ENCODE measurements at regions not wholly inside any gene's neighbourhood (a gene's known extent, or its start where the extent isn't known, plus 50 kb on each side); places are given as distances from the start of the nearest gene placed in this dataset.

DNA sequence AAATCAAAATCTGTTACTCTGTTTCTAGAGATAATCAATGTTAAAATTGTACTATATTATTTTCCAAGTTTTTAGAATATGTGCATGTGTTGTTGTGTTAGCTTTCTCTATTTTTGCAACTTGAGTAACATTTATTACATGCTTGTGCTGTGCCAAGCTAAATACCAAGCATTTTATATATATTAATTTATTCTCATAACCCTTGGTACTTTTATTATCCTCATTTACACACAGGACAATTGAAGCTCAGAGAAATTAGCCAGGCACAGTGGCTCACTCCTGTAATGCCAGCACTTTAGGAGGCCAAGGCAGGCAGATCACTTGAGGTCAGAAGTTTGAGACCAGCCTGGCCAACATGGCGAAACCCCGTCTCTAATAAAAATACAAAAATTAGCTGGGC is 254.0 kb upstream of the DMRT1 start (continued):
- TF ChIP-seq, protein P1, sequence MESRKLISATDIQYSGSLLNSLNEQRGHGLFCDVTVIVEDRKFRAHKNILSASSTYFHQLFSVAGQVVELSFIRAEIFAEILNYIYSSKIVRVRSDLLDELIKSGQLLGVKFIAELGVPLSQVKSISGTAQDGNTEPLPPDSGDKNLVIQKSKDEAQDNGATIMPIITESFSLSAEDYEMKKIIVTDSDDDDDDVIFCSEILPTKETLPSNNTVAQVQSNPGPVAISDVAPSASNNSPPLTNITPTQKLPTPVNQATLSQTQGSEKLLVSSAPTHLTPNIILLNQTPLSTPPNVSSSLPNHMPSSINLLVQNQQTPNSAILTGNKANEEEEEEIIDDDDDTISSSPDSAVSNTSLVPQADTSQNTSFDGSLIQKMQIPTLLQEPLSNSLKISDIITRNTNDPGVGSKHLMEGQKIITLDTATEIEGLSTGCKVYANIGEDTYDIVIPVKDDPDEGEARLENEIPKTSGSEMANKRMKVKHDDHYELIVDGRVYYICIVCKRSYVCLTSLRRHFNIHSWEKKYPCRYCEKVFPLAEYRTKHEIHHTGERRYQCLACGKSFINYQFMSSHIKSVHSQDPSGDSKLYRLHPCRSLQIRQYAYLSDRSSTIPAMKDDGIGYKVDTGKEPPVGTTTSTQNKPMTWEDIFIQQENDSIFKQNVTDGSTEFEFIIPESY (IDR thresholded peaks at IDR 0.05): no peak
- TF ChIP-seq NR2F2 (IDR thresholded peaks at IDR 0.05): no peak

DNA sequence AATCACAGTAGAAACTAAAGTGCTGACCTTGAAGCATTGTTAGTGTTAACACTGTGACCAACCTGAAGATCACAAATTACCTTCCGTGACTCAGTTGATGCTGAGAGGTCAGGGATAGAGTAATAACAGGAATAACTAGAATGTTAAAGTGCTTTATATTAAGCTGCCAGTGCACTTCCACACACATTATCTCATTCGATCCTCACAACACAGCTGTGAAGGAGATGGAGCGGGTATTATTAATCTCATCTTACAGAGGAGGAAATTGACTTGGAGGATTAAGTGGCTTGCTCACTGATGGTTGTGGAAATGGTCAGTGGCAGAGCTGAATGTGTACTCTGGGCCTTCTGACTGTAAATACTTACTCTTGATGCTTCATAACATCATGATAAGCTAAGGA is 252.5 kb upstream of the DMRT1 start:
- whole genome bisulfite sequencing: 77% methylated on average over 3 of the region's 3 CpGs

More for the DNA sequence above, 252.5 kb upstream of the DMRT1 start:
- Histone ChIP-seq H3K27ac (ENCODE audit: low read depth in 1 of 2, low read length in 2 of 2) (no peak overlapping the region), H3K36me3 (ENCODE audit: control insufficient read depth in 4 of 4, insufficient read depth in 3 of 4, low read depth in 1 of 4, low read length in 3 of 4) (no peaks in the 10 kb centered on the region), H3K27me3 (ENCODE audit: control insufficient read depth in 4 of 4, insufficient read depth in 4 of 4, low read length in 3 of 4) (peaks cover 0 to 8% (median 0%) of the 10 kb centered on the region in 4 donors), H3K9me3 (ENCODE audit: control insufficient read depth in 4 of 4, low read length in 3 of 4) (no peaks in the 10 kb centered on the region), H3K4me1 (ENCODE audit: control insufficient read depth in 4 of 4, insufficient read depth in 4 of 4, low read length in 3 of 4) (no peaks in the 10 kb centered on the region), H3K4me3 (ENCODE audit: low read depth in 1 of 3, low read length in 3 of 3) (no peak overlapping the region), H3K9ac (ENCODE audit: low read depth in 1 of 2, low read length in 2 of 2) (no peak overlapping the region)
- no peak for DNase-seq (ENCODE audit: low spot score)
- TF ChIP-seq FOXA1 (IDR thresholded peaks at IDR 0.05) (no peak), GABPA (IDR thresholded peaks at IDR 0.05 in 1 of 2, conservative IDR thresholded peaks at IDR 0.05 in 1 of 2) (no peak), TAF1 (conservative IDR thresholded peaks at IDR 0.05) (no peak), FOXA2 (IDR thresholded peaks at IDR 0.05) (no peak), YY1 (IDR thresholded peaks at IDR 0.05) (no peak), EGR1 (IDR thresholded peaks at IDR 0.05; ENCODE audit: low read depth in 2 of 2) (no peak), HNF4A (conservative IDR thresholded peaks at IDR 0.05) (no peak), RXRA (IDR thresholded peaks at IDR 0.05) (no peak), HNF4G (IDR thresholded peaks at IDR 0.05) (no peak), JUND (IDR thresholded peaks at IDR 0.05) (no peak), SP1 (IDR thresholded peaks at IDR 0.05) (no peak), RAD21 (IDR thresholded peaks at IDR 0.05) (no peak), NR2F2 (IDR thresholded peaks at IDR 0.05) (no peak)
- TF ChIP-seq, protein P2, sequence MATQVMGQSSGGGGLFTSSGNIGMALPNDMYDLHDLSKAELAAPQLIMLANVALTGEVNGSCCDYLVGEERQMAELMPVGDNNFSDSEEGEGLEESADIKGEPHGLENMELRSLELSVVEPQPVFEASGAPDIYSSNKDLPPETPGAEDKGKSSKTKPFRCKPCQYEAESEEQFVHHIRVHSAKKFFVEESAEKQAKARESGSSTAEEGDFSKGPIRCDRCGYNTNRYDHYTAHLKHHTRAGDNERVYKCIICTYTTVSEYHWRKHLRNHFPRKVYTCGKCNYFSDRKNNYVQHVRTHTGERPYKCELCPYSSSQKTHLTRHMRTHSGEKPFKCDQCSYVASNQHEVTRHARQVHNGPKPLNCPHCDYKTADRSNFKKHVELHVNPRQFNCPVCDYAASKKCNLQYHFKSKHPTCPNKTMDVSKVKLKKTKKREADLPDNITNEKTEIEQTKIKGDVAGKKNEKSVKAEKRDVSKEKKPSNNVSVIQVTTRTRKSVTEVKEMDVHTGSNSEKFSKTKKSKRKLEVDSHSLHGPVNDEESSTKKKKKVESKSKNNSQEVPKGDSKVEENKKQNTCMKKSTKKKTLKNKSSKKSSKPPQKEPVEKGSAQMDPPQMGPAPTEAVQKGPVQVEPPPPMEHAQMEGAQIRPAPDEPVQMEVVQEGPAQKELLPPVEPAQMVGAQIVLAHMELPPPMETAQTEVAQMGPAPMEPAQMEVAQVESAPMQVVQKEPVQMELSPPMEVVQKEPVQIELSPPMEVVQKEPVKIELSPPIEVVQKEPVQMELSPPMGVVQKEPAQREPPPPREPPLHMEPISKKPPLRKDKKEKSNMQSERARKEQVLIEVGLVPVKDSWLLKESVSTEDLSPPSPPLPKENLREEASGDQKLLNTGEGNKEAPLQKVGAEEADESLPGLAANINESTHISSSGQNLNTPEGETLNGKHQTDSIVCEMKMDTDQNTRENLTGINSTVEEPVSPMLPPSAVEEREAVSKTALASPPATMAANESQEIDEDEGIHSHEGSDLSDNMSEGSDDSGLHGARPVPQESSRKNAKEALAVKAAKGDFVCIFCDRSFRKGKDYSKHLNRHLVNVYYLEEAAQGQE (IDR thresholded peaks at IDR 0.05): no peak
- TF ChIP-seq, protein P3, sequence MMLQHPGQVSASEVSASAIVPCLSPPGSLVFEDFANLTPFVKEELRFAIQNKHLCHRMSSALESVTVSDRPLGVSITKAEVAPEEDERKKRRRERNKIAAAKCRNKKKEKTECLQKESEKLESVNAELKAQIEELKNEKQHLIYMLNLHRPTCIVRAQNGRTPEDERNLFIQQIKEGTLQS (IDR thresholded peaks at IDR 0.05): no peak
- TF ChIP-seq, protein P4, sequence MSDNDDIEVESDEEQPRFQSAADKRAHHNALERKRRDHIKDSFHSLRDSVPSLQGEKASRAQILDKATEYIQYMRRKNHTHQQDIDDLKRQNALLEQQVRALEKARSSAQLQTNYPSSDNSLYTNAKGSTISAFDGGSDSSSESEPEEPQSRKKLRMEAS (IDR thresholded peaks at IDR 0.05): no peak
- TF ChIP-seq, protein P5, sequence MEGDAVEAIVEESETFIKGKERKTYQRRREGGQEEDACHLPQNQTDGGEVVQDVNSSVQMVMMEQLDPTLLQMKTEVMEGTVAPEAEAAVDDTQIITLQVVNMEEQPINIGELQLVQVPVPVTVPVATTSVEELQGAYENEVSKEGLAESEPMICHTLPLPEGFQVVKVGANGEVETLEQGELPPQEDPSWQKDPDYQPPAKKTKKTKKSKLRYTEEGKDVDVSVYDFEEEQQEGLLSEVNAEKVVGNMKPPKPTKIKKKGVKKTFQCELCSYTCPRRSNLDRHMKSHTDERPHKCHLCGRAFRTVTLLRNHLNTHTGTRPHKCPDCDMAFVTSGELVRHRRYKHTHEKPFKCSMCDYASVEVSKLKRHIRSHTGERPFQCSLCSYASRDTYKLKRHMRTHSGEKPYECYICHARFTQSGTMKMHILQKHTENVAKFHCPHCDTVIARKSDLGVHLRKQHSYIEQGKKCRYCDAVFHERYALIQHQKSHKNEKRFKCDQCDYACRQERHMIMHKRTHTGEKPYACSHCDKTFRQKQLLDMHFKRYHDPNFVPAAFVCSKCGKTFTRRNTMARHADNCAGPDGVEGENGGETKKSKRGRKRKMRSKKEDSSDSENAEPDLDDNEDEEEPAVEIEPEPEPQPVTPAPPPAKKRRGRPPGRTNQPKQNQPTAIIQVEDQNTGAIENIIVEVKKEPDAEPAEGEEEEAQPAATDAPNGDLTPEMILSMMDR (IDR thresholded peaks at IDR 0.05; ENCODE audit: low read depth, low read length, missing input control): no peak
- TF ChIP-seq, protein P1 (IDR thresholded peaks at IDR 0.05): no peak
